ENCODE measurements at regions not wholly inside any gene's neighbourhood (a gene's known extent, or its start where the extent isn't known, plus 50 kb on each side); places are given as distances from the start of the nearest gene placed in this dataset.
"Not testable (repeated sequence)": the region's sequence is repeated elsewhere in the genome, so short reads cannot be mapped to it uniquely, and the experiment has no call there.

DNA sequence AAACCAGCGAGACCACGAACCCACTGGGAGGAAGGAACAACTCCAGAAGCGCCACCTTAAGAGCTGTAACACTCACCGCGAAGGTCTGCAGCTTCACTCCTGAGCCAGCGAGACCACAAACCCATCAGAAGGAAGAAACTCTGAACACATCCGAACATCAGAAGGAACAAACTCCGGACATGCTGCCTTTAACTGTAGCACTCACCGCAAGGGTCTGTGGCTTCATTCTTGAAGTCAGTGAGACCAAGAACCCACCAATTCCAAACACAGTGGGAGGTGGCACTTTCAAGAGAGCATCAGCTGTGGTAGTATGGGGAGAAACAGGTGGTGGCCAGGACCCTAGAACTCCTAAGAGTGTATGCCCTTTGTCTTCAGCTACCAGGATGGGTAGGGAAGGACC is 179.8 kb upstream of the PKP2 start:
- TF ChIP-seq POLR2A (IDR thresholded peaks at IDR 0.05): not testable (repeated sequence)
- TF ChIP-seq, protein P1, sequence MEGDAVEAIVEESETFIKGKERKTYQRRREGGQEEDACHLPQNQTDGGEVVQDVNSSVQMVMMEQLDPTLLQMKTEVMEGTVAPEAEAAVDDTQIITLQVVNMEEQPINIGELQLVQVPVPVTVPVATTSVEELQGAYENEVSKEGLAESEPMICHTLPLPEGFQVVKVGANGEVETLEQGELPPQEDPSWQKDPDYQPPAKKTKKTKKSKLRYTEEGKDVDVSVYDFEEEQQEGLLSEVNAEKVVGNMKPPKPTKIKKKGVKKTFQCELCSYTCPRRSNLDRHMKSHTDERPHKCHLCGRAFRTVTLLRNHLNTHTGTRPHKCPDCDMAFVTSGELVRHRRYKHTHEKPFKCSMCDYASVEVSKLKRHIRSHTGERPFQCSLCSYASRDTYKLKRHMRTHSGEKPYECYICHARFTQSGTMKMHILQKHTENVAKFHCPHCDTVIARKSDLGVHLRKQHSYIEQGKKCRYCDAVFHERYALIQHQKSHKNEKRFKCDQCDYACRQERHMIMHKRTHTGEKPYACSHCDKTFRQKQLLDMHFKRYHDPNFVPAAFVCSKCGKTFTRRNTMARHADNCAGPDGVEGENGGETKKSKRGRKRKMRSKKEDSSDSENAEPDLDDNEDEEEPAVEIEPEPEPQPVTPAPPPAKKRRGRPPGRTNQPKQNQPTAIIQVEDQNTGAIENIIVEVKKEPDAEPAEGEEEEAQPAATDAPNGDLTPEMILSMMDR (IDR thresholded peaks at IDR 0.05): not testable (repeated sequence)
